ENCODE measurements at regions not wholly inside any gene's neighbourhood (a gene's known extent, or its start where the extent isn't known, plus 50 kb on each side); places are given as distances from the start of the nearest gene placed in this dataset.
"Not testable (repeated sequence)": the region's sequence is repeated elsewhere in the genome, so short reads cannot be mapped to it uniquely, and the experiment has no call there.

DNA sequence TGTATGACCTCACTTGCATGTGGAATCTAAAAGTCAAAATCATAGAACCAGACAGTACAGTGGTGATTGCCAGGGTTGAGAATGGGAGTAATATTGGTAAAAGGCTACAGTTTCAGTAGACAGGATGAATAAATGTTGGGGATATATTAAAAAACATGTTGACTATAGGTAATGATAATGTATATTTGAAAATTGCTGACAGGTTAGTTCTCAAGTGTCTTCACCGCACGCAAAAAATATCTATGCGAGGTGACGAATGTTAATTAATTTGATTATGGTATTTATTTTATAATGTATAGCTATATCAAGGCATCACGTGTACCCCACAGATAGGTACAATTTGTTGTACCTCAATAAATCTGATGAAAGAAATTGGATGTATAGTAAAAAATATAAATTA lies 909.6 kb upstream of the NDST4 start:
- no peak for ATAC-seq (ENCODE audit: poor library complexity)
- no peak for DNase-seq
- intact Hi-C loops (cut with DNase I): no loop called here

DNA sequence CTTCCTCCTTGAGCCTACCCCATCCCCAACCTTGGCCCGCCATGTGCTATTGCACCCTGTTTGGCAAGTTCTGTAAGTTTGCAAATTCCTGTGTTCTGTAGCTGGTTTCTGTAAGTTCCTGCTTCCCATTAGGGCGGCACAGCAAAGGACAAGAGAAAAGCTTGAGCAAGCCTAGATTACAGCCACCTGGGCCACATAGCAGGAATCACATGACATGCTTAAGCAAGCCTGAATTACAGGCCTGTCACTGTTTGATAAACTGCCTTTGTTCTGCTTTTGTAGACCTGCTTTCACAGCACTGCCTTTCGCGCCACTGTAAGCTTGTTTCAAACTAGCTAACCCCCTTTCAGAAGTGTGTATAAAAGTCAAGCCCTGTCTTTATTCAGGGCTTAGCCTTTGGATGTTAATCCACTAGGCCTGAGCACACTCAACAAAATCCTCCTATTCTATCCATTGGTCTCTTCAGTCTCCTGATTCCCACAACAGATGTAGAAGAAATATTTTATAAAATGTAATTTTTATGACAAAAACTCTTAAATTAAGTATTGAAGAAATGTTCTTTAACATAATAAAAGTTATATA lies 906.8 kb upstream of the NDST4 start:
- intact Hi-C loops (cut with DNase I): no loop called here
- DNase-seq: no peak
- no peak for ATAC-seq (ENCODE audit: poor library complexity)

DNA sequence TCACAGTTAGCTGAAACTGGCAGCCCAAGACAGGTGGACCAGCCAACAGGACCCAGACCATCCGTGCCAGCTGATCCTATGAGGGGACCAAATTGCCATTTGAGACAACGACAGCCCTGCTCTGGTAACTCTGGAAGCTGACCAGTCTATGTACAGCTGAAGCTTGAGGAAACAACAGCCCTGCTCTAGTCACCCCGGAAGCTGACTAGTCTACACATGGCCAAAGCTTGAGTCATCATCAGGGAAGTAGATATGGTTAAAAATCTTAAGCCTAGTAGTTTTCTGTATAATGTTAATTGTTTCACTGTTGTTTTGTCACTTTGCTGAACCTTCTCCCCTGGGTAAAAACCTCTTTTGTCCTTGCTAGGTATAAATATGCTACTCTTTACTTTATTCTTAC lies 905.4 kb upstream of the NDST4 start:
- no peak for ATAC-seq (ENCODE audit: poor library complexity)
- intact Hi-C loops (cut with DNase I): no loop called here
- DNase-seq: no peak

DNA sequence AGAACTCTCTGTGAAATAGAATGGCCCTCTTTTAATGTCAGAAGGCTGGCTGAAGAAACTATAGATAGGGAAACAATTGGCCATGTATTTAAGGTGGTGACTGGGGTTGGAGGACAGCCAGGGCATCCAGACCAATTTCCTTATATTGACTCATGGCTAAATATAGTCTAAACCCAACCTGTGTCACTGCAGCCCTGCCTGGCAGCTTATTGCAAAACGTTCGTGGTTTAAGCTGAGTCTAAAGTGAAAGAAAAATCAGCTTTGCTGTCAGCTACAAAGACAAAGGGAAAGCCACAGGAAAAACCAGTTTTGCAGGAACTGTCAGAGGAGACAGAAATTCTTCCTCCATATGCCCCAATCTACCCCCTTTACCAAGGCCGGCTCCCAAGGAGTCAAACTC lies 902.8 kb upstream of the NDST4 start:
- DNase-seq (no peak), ATAC-seq (ENCODE audit: poor library complexity) (no peak)
- intact Hi-C loops (cut with DNase I): no loop called here

DNA sequence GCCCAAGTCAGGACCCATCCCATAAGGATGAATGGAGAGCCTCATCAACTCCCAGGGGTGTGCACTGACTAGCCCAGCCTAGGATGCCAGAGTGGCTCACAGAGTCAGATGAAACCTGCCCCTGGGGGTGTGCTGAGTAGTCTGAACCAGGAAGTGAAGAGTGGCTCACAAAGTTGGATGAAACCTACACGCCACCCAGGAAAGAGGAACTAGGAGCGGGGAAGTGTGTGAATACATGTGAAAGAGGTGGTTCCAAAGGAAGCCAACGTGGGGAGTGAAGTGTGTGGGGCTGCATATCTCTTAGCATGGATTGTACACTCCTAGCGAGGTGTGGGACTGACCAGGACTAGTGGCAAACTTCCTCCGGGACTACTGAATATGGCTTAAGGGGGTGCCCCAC lies 902.1 kb upstream of the NDST4 start:
- intact Hi-C loops (cut with DNase I): no loop called here
- ATAC-seq (ENCODE audit: poor library complexity) (no peak), DNase-seq (no peak)

DNA sequence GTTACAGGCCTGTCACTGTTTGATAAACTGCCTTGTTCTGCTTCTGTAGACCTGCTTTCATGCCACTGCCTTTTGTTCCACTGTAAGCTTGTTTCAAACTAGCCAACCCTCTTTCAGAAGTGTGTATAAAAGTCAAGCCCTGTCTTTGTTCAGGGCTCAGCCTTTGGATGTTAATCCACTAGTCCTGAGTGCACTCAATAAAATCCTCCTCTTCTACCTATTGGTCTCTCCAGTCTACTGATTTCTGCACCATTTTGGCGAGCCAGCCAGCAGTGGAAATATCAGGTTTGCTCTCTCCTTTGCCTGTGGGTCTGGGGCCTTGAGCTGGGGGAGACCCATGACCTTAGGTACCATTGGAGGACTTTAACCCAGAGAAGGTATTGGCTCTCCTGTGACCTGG lies 901.6 kb upstream of the NDST4 start:
- intact Hi-C loops (cut with DNase I): no loop called here
- no peak for ATAC-seq (ENCODE audit: poor library complexity)
- DNase-seq: no peak

DNA sequence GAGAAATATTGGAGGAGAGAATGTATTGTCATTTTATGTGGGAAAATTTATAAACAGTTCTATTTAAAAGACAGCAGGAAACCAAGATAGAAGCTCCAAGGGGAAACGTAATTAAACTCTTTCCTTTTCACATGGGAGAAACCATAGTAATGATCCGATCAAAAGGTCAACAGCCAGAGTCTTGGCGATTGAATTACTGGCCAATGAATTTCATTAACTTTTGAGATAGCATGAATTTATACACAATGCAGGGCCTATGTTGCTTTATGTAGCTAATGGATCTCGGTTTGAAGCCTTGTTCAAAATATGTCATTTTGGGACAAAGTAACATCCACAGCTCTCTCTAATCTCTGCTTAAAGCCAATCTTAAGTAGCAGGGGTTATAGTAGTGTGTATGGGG lies 897.5 kb upstream of the NDST4 start:
- no peak for DNase-seq
- no peak for ATAC-seq (ENCODE audit: poor library complexity)
- intact Hi-C loops (cut with DNase I): no loop called here

DNA sequence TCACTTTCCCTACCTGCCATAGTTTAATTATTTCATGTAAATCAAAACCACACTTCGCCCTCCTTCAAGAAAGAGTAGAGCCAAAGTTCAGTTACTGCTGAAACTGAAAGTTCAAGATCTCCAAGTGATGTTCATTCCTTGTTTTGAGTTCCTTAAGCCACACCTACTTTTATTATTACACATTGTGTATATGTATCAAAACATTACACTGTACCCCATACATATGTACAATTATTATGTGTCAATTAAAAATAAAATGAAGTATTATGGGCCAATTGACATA lies 892.3 kb upstream of the NDST4 start:
- no peak for ATAC-seq (ENCODE audit: poor library complexity)
- no peak for DNase-seq
- intact Hi-C loops (cut with DNase I): no loop called here

DNA sequence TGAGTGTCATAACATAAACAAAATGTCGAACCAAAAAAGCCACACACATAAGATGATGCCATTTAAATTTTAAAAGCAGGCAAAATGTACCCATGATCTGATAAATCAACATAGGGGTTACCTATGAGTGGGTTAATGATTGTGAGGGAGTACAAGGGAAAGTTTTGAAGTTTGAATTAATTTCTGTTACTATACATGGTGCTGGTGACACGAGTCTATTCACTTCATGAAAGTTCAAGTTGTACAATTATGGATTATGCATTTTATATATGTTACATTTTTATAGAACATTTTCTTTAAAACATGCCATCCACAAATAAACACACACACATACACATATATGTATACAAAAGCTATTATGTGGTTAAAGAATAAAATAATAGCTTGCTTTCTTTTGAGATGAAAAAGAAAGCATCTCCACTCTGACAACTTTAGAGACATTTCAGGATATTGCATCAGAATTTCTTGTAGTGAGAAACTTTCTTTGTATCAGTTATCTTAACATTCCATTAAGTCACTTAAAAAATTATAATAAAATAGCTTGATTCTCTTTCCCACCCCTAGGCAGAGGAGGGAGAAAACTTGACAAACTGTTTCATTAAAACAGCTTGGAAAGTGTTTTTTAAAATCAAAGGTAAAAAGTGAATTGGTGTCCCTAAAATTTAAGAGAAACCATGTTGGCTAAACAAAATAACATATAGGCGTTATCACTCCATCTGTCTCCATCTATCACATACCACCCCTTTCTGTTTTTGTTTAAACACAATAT lies 891.8 kb upstream of the NDST4 start:
- DNase-seq (no peak), ATAC-seq (ENCODE audit: poor library complexity) (no peak)
- intact Hi-C loops (cut with DNase I): no loop called here

DNA sequence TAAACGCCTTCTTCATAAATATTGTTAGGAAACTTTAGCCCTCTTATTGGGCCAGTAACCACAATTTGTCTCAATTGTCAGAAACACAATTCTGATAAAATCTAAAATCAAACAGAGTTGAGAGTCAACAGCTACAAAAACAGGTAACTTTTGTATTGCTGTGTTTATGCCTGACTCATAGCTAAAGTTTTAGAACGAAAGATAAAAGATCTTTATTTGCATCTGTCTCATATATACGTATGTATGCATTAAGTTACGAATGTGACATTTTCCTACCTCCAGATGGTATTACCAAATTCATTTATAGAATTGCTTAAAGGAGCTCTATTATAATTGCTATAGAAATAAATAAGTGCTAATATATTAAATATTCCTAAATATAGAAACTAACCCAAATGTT lies 887.9 kb upstream of the NDST4 start:
- intact Hi-C loops (cut with DNase I): no loop called here
- no peak for ATAC-seq (ENCODE audit: poor library complexity)
- DNase-seq: no peak

DNA sequence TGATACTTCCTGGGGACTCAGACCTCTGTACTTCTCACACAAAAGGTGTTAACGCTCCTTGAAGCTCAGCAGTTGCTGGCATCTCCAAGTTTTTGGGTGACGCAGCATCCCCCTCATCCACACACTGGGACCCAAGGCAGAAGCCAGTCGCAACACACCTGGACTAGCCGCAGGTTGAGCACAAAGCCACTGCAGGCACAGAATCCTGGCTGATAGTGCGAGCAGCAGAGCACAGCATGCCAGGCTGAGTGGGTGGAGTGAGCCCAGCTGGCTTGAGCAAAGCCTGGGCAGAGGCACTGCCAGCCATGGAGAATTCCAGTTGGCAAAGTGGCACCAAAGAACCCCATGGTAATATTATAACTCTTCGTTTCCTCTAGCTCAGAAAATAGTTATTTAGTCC lies 873.2 kb upstream of the NDST4 start:
- DNase-seq: no peak
- no peak for ATAC-seq (ENCODE audit: poor library complexity)
- intact Hi-C loops (cut with DNase I): no loop called here

DNA sequence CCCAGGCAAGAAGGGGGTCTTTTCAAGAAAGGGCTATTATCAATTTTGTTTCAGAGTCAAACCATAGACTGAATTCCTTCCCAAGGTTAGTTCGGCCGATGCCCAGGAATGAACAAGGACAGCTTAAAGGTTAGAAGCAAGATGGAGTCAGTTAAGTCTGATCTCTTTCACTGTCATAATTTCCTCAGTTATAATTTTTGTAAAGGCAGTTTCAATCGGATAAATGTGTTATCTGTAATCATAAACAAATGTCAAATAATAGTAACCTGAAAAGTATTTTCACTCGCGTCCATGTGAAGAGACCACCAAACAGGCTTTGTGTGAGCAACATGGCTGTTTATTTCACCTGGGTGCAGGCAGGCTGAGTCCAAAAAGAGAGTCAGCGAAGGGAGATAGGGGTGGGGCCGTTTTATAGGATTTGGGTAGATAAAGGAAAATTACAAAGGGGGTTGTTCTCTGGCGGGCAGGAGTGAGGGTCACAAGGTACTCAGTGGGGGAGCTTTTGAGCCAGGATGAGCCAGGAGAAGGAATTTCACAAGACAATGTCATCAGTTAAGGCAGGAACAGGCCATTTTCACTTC lies 862.1 kb upstream of the NDST4 start:
- DNase-seq; ATAC-seq (ENCODE audit: poor library complexity); intact Hi-C loops (cut with DNase I): not testable (repeated sequence)

DNA sequence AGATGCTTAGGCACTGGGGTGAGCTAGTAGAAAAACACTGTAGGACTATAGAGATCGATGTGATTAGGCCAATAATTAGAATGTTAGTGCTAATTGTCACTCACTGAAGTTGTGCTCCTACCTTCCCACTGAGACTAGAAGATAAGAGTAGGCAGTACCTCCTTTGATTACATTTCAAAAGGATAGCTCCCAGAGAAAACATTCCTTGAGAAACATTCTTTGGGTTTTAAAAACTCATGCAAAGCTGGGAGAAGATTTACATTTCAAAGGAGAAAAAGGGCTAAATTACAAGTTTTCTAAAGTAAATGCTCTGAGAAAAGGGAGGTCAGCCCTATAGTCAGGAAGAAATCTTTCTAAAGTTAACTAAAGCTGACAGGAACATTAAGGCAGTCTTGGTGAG lies 860.3 kb upstream of the NDST4 start:
- intact Hi-C loops (cut with DNase I): no loop called here
- ATAC-seq (ENCODE audit: poor library complexity): no peak

DNA sequence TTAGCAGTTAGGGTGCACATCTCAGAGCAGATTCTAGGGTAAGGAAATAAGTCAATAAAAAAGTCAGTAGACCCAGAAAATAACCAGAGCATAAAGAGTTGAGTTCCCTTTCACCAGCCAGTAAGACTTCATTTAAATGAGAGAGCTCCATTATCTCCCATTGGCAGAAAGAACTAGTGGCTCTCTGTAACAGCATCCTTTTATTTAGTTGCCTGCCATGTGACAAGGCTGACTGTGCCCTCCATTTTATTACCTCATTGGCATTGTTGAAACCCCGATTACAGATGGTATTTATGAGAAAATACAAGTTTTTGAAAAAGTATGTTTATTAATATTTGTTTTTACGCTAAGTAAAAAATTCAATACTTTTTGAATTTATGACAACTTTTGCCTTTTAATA lies 859.5 kb upstream of the NDST4 start:
- no peak for ATAC-seq (ENCODE audit: poor library complexity)
- intact Hi-C loops (cut with DNase I): no loop called here

More for the DNA sequence above, 860.3 kb upstream of the NDST4 start:
- DNase-seq: no peak

DNA sequence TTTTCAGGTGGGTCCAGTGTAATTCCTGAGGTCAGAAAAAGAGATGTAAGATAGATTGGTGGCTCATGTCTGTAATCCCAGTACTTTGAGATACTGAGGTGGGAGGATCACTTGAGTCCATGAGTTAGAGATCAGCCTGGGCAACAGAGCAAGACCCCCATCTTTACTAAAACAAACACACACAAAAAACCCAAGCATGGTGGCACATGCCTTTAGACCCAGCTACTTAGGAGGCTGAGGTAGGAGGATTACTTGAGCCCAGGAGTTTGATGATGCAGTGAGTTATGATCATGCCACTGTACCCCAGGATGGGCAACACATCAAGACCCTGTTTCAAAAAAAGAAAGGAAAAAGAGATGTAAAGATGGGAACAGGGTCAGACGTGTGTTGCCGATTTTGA lies 857.4 kb upstream of the NDST4 start:
- ATAC-seq (ENCODE audit: poor library complexity): no peak
- DNase-seq: no peak
- intact Hi-C loops (cut with DNase I): no loop called here

More for the DNA sequence above, 859.5 kb upstream of the NDST4 start:
- no peak for DNase-seq

DNA sequence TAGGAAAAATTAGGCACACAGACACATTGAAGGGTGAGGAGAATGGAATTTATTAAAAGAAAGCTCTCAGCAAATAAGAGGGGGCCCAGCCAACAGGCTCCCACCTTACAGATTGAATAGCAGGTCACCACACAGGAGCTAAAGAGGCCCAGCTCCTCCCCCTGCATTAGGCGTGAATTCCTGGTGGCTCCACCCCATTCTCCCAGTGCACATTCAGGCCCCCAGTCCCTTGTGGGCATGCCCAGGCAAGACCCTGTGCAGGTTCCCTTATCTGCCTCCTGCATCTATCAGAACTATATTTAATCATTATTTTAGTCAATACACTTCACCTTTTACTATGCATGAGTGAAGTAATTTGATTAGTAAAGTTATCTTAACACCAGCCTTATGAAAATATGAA lies 856.3 kb upstream of the NDST4 start:
- intact Hi-C loops (cut with DNase I): no loop called here
- DNase-seq (no peak), ATAC-seq (ENCODE audit: poor library complexity) (no peak)

DNA sequence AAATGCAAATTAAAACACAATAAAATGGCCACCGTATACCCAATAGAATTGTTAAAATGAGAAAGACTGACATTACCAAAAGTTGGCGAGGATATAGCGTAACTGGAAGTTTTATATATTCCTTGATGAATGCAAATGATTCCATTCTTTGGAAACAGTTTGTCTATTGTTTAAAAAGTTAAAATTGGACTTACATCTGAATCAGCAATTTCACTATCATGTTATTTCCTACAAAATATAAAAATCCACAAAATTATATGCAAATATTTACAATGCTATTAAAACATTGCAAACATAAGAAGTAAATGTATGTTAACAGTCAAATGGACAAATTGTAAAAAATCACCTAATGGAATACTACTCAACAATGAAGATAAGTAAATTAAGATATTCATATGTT lies 852.2 kb upstream of the NDST4 start:
- DNase-seq (no peak), ATAC-seq (ENCODE audit: poor library complexity) (no peak)
- intact Hi-C loops (cut with DNase I): no loop called here

DNA sequence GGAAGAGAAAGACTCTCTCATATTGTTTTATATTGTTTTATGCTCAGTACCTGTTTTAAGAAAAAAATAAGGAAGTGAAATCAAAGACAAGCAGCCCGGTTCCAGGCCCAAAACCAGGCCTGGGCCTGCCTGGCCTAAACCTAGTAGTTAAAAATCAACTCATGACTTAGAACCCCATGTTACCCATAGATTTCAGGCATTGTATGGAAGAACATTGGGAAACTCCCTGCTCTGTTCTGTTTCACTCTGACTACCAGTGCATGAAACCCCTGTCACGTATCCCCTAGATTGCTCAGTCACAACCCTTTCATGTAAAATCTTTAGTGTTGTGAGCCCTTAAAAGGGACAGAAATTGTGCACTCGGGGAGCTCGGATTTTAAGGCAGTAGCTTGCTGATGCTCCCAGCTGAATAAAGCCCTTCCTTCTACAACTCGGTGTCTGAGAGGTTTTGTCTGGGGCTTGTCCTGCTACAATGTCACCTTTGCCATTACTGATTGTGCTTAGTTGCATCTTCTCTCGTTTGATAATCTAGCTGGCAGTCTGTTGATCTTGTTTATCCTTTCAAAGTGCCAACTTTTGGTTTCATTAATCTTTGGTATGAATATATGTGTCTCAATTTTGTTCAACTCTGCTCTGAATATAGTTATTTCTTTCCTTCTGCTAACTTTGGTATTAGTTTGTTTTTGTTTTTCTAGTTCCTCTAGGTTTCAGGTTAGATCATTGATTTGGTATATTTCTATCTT lies 842.8 kb upstream of the NDST4 start:
- ATAC-seq (ENCODE audit: poor library complexity); intact Hi-C loops (cut with DNase I); DNase-seq: not testable (repeated sequence)

DNA sequence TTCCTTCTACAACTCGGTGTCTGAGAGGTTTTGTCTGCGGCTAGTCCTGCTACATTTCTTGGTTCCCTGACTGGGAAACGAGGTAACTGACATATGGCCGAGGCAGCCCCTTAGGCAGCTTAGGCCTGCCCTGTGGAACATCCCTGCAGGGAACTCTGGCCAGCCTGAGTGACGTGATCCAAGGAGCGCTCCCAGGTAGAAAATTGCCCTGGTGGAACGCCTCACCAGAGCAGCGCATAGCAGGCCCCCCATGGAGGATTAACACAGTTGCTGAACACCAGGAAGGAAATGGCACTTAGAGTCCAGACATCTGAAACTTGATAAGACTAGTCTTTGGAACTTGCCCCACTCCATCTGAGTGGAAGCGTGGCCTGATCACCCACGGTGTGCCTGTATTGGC lies 837.4 kb upstream of the NDST4 start:
- intact Hi-C loops (cut with DNase I): no loop called here
- DNase-seq (no peak), ATAC-seq (ENCODE audit: poor library complexity) (no peak)

Data from Right ventricle myocardium superior (tissue), 1 donor.